Activated CD8-positive, alpha-beta memory T cell treated with anti-CD3 and anti-CD28 coated beads, Interleukin-2, amount 10 ng/mL, durations not matched to agents 7 days and 5 days (primary cell): ENCODE measurements at regions not wholly inside any gene's neighbourhood (a gene's known extent, or its start where the extent isn't known, plus 50 kb on each side); places are given as distances from the start of the nearest gene placed in this dataset.
"Not testable (repeated sequence)": the region's sequence is repeated elsewhere in the genome, so short reads cannot be mapped to it uniquely, and the experiment has no call there.

Source experiments
- ATAC-seq: fragments of 150-1000 bp; cut with Tn5 transposase; one replicate; pipeline ENCODE4 v1.10.0; 2021; ENCODE audit warnings: moderate library complexity
- CTCF ChIA-PET: fragments of 350-600 bp; sonication (Branson Sonifier 250); formaldehyde crosslinking; loops from one replicate; lab custom pipeline; 2021; ENCODE audit warnings: antibody characterized with exemption; lab: Charles Lee
- DNase-seq: peaks from one replicate; pipeline ENCODE4 v3.0.0-alpha.2; 2020
- H3K27ac Mint-ChIP-seq: one replicate; pipeline ENCODE4 v1.8.0; 2021; ENCODE audit warnings: mild to moderate bottlenecking, mixed read lengths
- H3K27me3 Mint-ChIP-seq: one replicate; pipeline ENCODE4 v1.8.0; 2021; ENCODE audit warnings: mixed read lengths
- H3K36me3 Mint-ChIP-seq: one replicate; pipeline ENCODE4 v1.8.0; 2021; ENCODE audit warnings: mild to moderate bottlenecking, mixed read lengths
- H3K4me1 Mint-ChIP-seq: one replicate; pipeline ENCODE4 v1.8.0; 2021; ENCODE audit warnings: mixed read lengths
- H3K4me3 Mint-ChIP-seq: one replicate; pipeline ENCODE4 v1.8.0; 2021; ENCODE audit warnings: mild to moderate bottlenecking, moderate library complexity, mixed read lengths
- H3K9me3 Mint-ChIP-seq: one replicate; pipeline ENCODE4 v1.8.0; 2022; ENCODE audit warnings: low read depth, mixed read lengths

DNA sequence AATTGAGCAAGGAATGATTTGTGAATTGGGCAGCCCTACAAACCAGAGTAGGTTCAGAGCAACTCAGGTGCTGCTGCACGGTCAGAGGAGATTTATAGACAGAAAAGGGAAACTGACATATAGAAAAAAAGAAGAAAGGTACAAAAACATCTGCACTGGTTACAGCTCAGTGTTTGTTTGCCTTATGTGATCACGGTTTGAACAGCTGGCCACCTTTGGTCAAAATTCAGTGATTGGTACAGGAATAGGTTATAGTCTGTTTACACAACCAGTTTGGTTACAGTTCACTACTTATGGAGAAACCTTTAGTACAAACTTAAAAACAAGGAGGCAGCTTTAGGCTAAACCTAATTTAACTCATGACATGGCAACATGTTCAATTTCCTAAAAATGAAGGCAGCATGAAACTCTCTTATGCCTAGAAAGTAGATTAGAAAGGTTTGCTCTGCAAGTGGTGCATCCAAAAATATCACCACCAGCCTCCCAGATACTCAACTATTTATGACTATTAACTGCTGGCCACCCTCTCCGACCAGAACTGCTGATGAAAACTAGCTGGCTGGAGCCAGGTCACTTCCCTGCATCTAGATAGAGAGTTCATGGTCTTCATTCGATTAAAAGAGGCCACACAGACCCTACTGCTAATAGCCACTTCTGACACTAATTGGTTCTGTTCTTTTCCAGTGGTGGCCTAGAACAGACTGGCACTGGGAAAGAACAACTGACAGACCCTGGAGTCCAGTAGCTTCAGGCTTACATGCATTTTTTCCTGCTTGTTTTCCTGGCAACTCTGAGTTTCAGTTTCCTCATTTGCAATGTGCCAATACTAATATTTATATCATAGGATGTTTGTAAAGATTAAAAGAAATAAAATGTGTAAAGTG is 548.0 kb downstream of the CCSER2 start:
- Mint-ChIP-seq H3K4me1 (no peaks in the 10 kb centered on the region), H3K27ac (no peak overlapping the region), H3K36me3 (no peaks in the 10 kb centered on the region), H3K4me3 (no peak overlapping the region), H3K9me3 (no peaks in the 10 kb centered on the region), H3K27me3 (no peaks in the 10 kb centered on the region)
- ATAC-seq (no peak), DNase-seq (no peak)
- CTCF ChIA-PET = no interaction called here

DNA sequence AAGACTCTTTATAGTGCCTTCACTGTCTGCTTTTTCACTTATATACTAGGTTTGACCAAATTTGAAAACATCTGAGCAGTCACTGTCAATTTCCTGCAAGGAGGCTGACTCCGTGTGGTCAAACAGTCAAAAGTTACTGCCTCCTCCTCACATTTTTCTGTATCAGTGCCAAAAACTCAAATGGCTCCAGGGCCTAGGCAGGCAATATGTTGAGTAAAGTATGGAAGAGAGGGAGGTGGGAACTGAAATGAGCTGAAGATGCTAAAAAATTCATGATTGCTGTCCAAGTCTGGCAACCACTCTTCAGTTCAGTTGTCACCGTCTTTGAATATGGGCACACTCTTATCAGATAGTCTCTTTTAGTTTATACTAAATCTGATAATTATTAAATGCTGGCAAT is 551.6 kb downstream of the CCSER2 start:
- H3K36me3 Mint-ChIP-seq = no peaks in the 10 kb centered on the region
- no peak overlapping the region for H3K27ac Mint-ChIP-seq
- DNase-seq = no peak
- ATAC-seq = no peak
- H3K27me3 Mint-ChIP-seq = no peaks in the 10 kb centered on the region
- H3K4me3 Mint-ChIP-seq = no peak overlapping the region
- CTCF ChIA-PET = no interaction called here
- no peaks in the 10 kb centered on the region for H3K4me1 Mint-ChIP-seq
- no peaks in the 10 kb centered on the region for H3K9me3 Mint-ChIP-seq

DNA sequence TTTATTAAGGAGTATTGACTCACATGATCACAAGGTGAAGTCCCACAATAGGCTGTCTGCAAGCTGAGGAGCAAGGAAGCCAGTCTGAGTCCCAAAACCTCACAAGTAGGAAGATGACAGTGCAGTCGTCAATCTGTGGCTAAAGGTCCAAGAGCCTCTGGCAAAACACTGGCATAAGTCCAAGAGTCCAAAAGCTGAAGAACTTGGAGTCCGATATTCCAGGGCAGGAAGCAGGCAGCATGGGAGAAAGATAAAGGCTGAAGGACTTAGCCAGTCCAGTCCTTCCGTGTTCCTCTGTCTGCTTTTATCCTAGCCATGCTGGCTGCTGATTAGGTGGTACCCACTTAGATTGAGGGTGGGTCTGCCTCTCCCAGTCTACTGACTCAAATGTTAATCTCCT is 553.3 kb downstream of the CCSER2 start:
- DNase-seq, H3K36me3 Mint-ChIP-seq, ATAC-seq, CTCF ChIA-PET, H3K4me1 Mint-ChIP-seq, H3K9me3 Mint-ChIP-seq, H3K4me3 Mint-ChIP-seq, H3K27ac Mint-ChIP-seq, H3K27me3 Mint-ChIP-seq: not testable (repeated sequence)

DNA sequence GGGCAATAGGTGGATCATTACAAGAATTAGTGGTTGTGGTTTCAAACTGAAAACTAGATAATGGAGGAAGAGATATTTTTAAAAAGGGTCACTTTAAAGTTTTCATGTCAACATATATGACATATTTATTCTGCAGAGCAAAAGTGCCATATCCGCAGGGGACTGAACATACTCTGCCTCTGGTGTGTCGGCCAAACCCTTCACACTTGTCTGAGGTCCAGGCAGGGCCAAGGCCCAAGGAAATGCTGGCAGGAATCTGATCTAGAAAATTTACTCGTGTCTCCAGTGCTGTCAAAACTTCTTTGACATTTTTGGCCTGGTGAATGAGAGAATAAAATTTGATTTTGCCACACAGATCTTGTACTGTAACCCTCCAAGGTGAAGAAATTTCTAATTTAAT is 562.3 kb downstream of the CCSER2 start:
- Mint-ChIP-seq H3K36me3 (no peaks in the 10 kb centered on the region), H3K4me3 (no peak overlapping the region), H3K4me1 (no peaks in the 10 kb centered on the region), H3K27me3 (no peaks in the 10 kb centered on the region), H3K27ac (no peak overlapping the region), H3K9me3 (no peaks in the 10 kb centered on the region)
- DNase-seq (no peak), ATAC-seq (no peak)
- CTCF ChIA-PET = no interaction called here

DNA sequence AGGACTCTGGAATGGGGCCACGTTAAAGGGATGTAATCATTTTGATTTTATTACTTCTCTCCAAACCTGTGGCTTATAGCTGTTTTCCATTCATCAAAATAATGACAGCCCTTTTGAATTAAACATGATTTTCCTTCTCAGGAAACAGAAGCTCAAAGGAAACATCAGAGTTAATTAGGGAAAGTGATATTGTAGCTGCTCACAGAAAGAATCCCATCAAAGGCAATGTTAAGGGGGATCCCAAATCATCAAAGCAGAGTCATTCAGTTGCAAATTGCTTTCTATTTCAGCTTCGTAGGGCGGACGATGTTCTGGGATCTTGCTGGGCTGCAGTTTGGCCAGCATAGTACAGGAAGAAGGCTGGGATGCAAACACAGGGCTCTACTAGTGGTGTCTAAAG is 563.2 kb downstream of the CCSER2 start:
- CTCF ChIA-PET = no interaction called here
- H3K27me3 Mint-ChIP-seq = no peaks in the 10 kb centered on the region
- no peak overlapping the region for H3K27ac Mint-ChIP-seq
- no peaks in the 10 kb centered on the region for H3K4me1 Mint-ChIP-seq
- H3K9me3 Mint-ChIP-seq = no peaks in the 10 kb centered on the region
- ATAC-seq (no peak), DNase-seq (no peak)
- H3K4me3 Mint-ChIP-seq = no peak overlapping the region
- no peaks in the 10 kb centered on the region for H3K36me3 Mint-ChIP-seq

DNA sequence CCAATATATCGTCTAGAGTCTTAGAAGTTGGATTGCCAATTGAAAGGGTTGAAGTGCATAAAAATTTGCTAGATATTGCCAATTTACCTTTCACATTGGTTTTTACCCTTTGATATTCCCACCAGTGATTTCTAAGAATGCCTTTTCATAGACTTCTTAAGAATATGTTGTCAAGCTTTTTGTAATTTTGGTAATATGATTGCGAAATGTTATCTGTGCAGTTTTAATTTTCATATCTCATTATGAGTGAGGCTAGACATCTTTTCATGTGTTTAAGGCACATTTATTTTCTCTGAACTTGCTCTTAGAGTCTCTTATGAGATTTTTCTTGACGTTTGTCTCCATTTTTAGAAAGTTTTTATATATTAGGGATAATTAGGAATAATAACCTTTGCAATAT is 567.2 kb downstream of the CCSER2 start:
- Mint-ChIP-seq H3K36me3 (no peaks in the 10 kb centered on the region), H3K9me3 (no peaks in the 10 kb centered on the region), H3K27me3 (no peaks in the 10 kb centered on the region), H3K4me1 (no peaks in the 10 kb centered on the region), H3K27ac (no peak overlapping the region), H3K4me3 (no peak overlapping the region)
- DNase-seq (no peak), ATAC-seq (no peak)
- CTCF ChIA-PET = no interaction called here

DNA sequence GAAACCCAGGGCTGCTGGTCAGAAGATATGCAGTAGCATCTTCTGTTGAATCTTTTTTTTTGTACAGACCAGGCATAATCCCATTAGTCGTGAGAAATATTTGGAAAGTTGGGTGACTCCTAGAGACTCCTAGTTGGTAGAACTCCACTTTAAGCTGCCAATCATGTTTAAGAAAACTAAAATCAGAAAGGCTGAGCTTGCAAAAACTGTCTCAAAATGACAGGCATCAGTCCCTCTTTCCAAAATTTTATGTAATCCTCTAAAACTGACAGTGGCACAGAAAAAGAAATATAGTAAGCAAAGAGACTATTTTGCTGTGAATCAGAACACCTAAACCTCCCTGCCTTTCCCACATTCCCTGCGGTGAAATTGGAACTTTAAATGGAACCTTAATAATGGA is 568.5 kb downstream of the CCSER2 start:
- Mint-ChIP-seq H3K4me1 (no peaks in the 10 kb centered on the region), H3K27ac (no peak overlapping the region)

DNA sequence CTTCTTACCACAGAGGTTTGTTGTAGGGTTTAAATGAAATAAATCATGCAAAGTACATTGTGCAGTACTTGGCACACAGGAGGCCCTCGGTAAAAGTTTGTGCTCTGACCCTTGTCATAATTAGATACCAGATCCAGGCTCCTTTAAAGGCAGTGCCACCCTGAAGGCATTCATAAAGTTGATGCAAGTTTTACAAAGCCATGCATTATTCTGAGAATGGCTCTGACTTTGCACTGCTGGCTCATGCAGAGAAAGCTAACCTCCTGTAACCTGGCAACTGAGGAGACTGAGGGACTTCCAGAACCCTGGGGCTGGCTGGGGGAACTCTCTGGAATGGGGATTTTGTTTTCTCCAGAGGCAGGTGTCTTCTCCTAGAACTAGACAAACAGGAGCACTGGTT is 570.9 kb downstream of the CCSER2 start:
- no peak for ATAC-seq
- Mint-ChIP-seq H3K27ac (no peak overlapping the region), H3K36me3 (no peaks in the 10 kb centered on the region), H3K27me3 (no peaks in the 10 kb centered on the region), H3K4me1 (no peaks in the 10 kb centered on the region), H3K9me3 (no peaks in the 10 kb centered on the region), H3K4me3 (no peak overlapping the region)
- CTCF ChIA-PET = no interaction called here
- DNase-seq = no peak

More for the DNA sequence above, 568.5 kb downstream of the CCSER2 start:
- no peaks in the 10 kb centered on the region for H3K27me3 Mint-ChIP-seq
- DNase-seq (no peak), ATAC-seq (no peak)
- CTCF ChIA-PET = no interaction called here
- no peaks in the 10 kb centered on the region for H3K36me3 Mint-ChIP-seq
- no peaks in the 10 kb centered on the region for H3K9me3 Mint-ChIP-seq
- no peak overlapping the region for H3K4me3 Mint-ChIP-seq

DNA sequence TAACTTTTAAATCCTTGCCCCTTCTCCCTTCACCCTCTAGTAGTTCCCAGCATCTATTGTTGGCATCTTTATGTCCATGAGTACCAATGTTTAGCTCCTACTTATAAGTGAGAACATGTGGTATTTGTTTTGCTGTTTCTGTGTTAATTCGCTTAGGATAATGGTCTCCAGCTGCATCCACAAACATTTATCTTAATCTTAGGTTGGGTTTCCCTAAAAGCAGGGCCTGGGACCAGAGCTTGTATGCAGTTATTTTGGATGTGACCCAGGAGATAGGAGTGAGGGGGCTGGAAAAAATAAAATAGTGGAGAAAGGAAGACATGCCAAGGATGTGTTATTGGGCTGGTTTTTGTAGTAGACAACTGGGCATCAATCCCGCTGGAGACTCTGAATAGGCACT is 571.8 kb downstream of the CCSER2 start:
- no peaks in the 10 kb centered on the region for H3K4me1 Mint-ChIP-seq
- H3K36me3 Mint-ChIP-seq = no peaks in the 10 kb centered on the region
- no peaks in the 10 kb centered on the region for H3K27me3 Mint-ChIP-seq
- no peak for DNase-seq
- H3K4me3 Mint-ChIP-seq = no peak overlapping the region
- H3K27ac Mint-ChIP-seq = no peak overlapping the region
- no peak for ATAC-seq
- H3K9me3 Mint-ChIP-seq = no peaks in the 10 kb centered on the region
- CTCF ChIA-PET = no interaction called here

DNA sequence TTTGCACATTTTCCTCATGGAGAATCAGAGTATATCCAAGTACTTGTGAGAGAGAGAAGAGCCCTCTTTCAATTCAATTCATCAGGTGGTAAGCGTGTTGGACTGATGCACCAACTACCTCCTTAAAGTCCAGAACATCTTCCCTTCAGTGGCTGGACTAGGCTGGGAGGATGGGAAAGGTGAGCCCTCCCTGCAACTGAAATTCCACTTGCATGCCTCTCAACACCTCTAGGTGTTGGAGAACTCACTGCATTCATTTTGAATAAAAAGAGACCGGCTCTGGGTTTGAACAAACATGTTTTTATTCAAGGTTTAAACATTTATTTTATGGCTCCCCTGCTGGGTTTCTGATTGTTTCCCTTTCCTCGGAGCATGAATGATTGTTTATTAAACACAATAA is 573.5 kb downstream of the CCSER2 start:
- Mint-ChIP-seq H3K27me3 (no peaks in the 10 kb centered on the region), H3K27ac (no peak overlapping the region), H3K4me1 (no peaks in the 10 kb centered on the region), H3K36me3 (no peaks in the 10 kb centered on the region), H3K4me3 (no peak overlapping the region), H3K9me3 (no peaks in the 10 kb centered on the region)
- no peak for ATAC-seq
- no peak for DNase-seq
- CTCF ChIA-PET = no interaction called here

DNA sequence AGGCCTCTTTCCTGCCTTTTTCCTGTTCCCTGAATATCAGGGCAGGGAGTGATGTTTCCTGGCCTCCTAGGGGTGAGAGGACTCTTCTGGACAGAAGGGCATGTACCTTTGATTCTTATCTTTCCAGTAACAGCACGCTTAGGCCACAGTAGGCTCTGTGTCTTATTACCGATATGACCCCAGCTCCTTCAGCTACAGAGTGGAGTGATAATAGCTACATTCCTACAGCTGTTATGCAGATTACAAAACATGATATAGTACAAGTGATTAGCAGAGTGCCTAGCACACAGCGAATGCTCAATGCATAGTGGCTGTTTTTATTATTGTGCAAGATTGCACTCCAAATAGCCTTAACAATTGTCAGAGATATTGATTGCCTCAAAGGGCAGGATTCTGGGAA is 574.2 kb downstream of the CCSER2 start:
- no peak overlapping the region for H3K4me3 Mint-ChIP-seq
- CTCF ChIA-PET = no interaction called here
- ATAC-seq (no peak), DNase-seq (no peak)
- H3K36me3 Mint-ChIP-seq = no peaks in the 10 kb centered on the region
- H3K27ac Mint-ChIP-seq = no peak overlapping the region
- H3K27me3 Mint-ChIP-seq = no peaks in the 10 kb centered on the region
- no peaks in the 10 kb centered on the region for H3K9me3 Mint-ChIP-seq
- H3K4me1 Mint-ChIP-seq = no peaks in the 10 kb centered on the region

DNA sequence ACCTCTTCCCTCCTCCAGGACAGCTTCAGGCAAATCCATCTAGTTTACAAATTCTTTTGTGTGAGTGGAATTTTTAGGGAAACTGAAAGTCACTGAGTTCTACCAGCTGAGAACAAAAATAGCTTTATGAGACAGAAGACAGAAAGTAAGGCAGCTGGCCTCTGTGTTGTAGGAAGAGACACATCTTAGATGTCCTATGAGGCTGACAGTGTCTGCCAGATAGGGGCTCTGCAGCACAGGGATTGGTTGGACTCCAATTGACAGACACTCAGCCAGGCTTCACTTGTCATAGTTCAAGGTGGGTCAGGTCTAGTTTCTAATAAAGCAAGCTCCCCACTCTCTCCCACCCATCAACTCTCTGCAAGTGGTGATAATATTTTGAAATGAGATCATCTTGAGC is 574.9 kb downstream of the CCSER2 start:
- CTCF ChIA-PET = no interaction called here
- no peaks in the 10 kb centered on the region for H3K27me3 Mint-ChIP-seq
- H3K36me3 Mint-ChIP-seq = no peaks in the 10 kb centered on the region
- no peak overlapping the region for H3K27ac Mint-ChIP-seq
- H3K4me1 Mint-ChIP-seq = no peaks in the 10 kb centered on the region
- no peak for ATAC-seq
- no peak overlapping the region for H3K4me3 Mint-ChIP-seq
- no peak for DNase-seq
- H3K9me3 Mint-ChIP-seq = no peaks in the 10 kb centered on the region

DNA sequence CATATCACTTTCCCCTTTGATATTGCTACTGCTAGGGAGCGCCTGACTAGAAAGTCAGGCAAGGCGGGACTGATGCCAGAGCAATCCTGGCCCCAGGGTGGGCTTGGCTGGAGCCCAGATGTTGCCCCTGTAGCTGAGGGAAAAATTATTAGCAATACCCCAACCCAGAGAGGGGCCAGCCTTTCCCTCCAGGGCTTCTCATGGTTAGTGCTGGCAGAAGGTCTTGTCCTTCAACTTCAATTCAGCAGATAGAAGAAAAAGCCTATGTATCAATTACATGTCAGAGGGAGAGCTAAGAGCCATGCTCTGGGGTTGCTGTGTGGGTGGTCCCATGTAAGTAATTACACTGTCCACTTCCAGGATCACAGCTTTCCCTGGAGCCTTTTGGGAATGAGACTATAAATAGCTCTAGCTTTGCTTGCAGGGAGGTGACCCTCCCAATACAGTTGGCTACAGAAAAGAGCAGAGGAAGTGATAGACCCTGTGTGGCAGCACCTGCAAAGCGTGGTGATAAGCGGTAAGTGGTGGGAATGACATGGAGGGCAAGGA is 579.1 kb downstream of the CCSER2 start:
- CTCF ChIA-PET = no interaction called here
- no peaks in the 10 kb centered on the region for H3K27me3 Mint-ChIP-seq
- no peaks in the 10 kb centered on the region for H3K4me1 Mint-ChIP-seq
- no peak overlapping the region for H3K4me3 Mint-ChIP-seq
- H3K36me3 Mint-ChIP-seq = no peaks in the 10 kb centered on the region
- ATAC-seq (no peak), DNase-seq (no peak)
- H3K9me3 Mint-ChIP-seq = peaks cover 2% of the 10 kb centered on the region
- H3K27ac Mint-ChIP-seq = no peak overlapping the region

DNA sequence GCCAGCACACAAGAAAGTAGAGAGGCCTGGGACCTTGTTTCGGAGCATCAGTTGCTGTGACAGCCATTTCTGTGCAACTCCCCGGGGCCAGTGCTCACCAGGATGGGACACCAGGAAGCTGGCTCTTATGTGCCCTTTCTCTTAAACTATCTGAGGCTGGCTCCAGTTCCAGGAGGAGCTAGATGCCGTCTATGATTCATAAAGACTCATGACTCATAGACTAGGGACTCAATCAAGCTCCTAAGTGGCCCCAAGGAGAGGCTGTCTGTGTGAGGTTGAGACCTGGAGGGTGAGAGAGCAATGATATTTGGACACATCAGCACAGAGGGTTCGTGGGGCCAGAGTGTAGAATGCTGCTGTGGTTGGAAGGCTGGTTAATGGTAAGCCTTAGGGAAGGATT is 580.1 kb downstream of the CCSER2 start:
- H3K36me3 Mint-ChIP-seq = no peaks in the 10 kb centered on the region
- no peak overlapping the region for H3K4me3 Mint-ChIP-seq
- DNase-seq (no peak), ATAC-seq (no peak)
- no peaks in the 10 kb centered on the region for H3K27me3 Mint-ChIP-seq
- no peaks in the 10 kb centered on the region for H3K4me1 Mint-ChIP-seq
- no peak overlapping the region for H3K27ac Mint-ChIP-seq
- CTCF ChIA-PET = no interaction called here
- H3K9me3 Mint-ChIP-seq = peaks cover 2% of the 10 kb centered on the region
